BE2C (cell line): ENCODE measurements at regions not wholly inside any gene's neighbourhood (a gene's known extent, or its start where the extent isn't known, plus 50 kb on each side); places are given as distances from the start of the nearest gene placed in this dataset.

Experiments
- DNase-seq: peaks from one replicate; pipeline ENCODE4 v3.0.0-alpha.2; 2020
- H3K27me3 ChIP-seq: fragments of 250-450 bp; sonication (Bioruptor Pico); 2 replicates; pipeline ENCODE4 v1.5.1; 2020; ENCODE audit warnings: mild to moderate bottlenecking
- H3K36me3 ChIP-seq: fragments of 250-450 bp; sonication (Bioruptor Pico); 2 replicates; pipeline ENCODE4 v1.5.1; 2020; ENCODE audit warnings: mild to moderate bottlenecking
- H3K4me1 ChIP-seq: fragments of 250-450 bp; sonication (Bioruptor Pico); 2 replicates; pipeline ENCODE4 v1.5.1; 2020
- H3K4me3 ChIP-seq: 2 replicates; pipeline ENCODE4 v1.5.1; 2011; ENCODE audit warnings: low read depth, low read length
- H3K9me3 ChIP-seq: fragments of 250-450 bp; sonication (Bioruptor Pico); 2 replicates; pipeline ENCODE4 v1.5.1; 2020
- CTCF ChIP-seq: IDR thresholded peaks from 2 replicates; pipeline ENCODE4 v1.5.1; 2012; ENCODE audit warnings: mild to moderate bottlenecking, low read depth, low read length

- Histone ChIP-seq H3K36me3 (no peaks in the 10 kb centered on the region), H3K4me1 (peaks cover 11% of the 10 kb centered on the region), H3K9me3 (no peaks in the 10 kb centered on the region), H3K4me3 (no peak overlapping the region), H3K27me3 (no peaks in the 10 kb centered on the region)
- DNase-seq = no peak
- no peak for TF ChIP-seq CTCF
These were observed 54.5 kb upstream of the PSD2 start for GRCh38 chr5:139740992-139741672.

DNA sequence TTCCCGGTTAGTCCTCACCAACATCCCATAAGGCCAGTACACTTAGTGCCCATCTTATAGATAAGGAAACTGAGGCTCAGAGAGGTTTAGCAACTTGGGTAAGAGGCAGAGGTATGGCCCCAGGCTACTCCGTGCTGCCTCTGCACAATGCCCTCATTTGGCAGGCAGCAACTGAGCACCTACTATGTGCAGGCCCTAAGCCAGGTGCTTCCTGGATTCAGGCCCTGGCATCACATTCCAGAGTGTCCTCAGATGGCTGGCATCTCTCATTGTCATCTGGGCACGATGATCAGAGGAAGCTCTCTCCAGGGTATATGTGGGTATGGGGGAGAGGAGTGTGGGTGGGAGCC lies 53.8 kb upstream of the PSD2 start:
- TF ChIP-seq CTCF = no peak
- no peak overlapping the region for H3K4me3 ChIP-seq
- no peak for DNase-seq
- H3K9me3 ChIP-seq = no peaks in the 10 kb centered on the region
- H3K4me1 ChIP-seq = peaks cover 11% of the 10 kb centered on the region
- H3K27me3 ChIP-seq = peaks cover 2% of the 10 kb centered on the region
- H3K36me3 ChIP-seq = no peaks in the 10 kb centered on the region

DNA sequence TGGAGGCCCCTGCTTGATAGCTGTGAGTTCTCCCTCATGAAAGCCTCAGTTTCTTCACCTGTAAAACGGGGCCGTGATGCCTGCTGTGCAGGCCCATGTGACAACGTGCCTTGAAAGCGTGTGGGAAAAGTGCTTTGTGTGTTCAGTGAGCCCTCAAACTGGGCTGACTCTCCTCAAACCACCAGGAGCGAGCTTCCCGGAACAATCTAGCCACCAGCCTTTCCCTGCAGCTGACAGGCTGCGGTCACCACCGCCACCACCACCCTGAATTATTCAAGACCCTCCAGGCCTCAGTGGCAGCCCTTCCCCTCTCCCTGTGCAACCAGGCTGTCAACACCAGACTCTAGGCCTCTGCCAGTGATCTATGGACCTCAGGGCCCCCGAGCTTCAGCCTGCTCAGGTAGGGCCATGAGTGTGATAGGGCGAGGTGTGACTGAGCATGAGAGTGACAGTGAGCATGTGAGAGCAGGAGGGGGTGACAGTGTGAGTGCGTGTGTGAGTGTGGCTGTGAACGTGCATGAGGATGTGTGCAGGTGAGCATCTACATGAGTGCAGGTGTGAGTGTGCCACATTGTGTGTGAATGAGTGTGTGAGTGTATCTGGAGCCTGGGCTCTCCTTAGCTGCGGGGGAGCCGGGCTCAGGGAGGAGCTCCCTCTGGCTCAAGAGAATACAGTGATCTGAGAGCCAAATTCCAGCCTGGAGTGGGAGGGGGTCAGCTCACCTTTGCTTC lies 53.3 kb upstream of the PSD2 start:
- no peak for DNase-seq
- peaks cover 17% of the 10 kb centered on the region for H3K4me1 ChIP-seq

GRCh38 chr5:139743001-139743771 lies 52.4 kb upstream of the PSD2 start:
- H3K4me3 ChIP-seq = no peak overlapping the region
- H3K27me3 ChIP-seq = peaks cover 16% of the 10 kb centered on the region
- no peaks in the 10 kb centered on the region for H3K9me3 ChIP-seq

More for the DNA sequence above, 53.3 kb upstream of the PSD2 start:
- no peaks in the 10 kb centered on the region for H3K9me3 ChIP-seq
- no peak for TF ChIP-seq CTCF
- H3K27me3 ChIP-seq = peaks cover 7% of the 10 kb centered on the region
- H3K36me3 ChIP-seq = no peaks in the 10 kb centered on the region
- no peak overlapping the region for H3K4me3 ChIP-seq

DNA sequence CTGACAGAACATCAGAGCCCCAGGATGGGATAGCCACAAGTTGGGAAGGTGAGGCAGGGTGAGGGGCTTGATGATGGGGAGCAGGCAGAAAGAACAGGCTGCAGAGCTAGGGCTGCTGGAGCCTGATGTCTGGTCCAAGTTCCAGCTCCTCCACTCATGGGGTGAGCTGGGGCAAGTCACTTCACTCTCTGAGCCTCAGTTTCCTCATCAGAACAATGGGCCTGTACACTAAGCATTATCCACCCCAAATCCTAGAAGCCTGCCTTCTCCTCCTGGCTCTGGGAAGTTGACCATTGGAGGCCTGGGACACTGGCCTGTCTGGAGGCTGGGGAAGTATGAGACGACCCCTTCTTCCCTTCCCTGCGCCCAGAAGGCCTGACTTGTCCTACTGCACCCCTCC lies 51.8 kb upstream of the PSD2 start:
- no peak for TF ChIP-seq CTCF
- Histone ChIP-seq H3K9me3 (no peaks in the 10 kb centered on the region), H3K27me3 (peaks cover 20% of the 10 kb centered on the region), H3K36me3 (no peaks in the 10 kb centered on the region), H3K4me3 (no peak overlapping the region), H3K4me1 (peaks cover 23% of the 10 kb centered on the region)
- DNase-seq = no peak

More at GRCh38 chr5:139743001-139743771, 52.4 kb upstream of the PSD2 start:
- Histone ChIP-seq H3K36me3 (no peaks in the 10 kb centered on the region), H3K4me1 (peaks cover 23% of the 10 kb centered on the region)
- TF ChIP-seq CTCF = no peak
- DNase-seq = no peak
